H9 (cell line): ENCODE measurements at regions not wholly inside any gene's neighbourhood (a gene's known extent, or its start where the extent isn't known, plus 50 kb on each side); places are given as distances from the start of the nearest gene placed in this dataset.

Experiments used
- DNase-seq: peaks from one replicate; pipeline ENCODE4 v3.0.0-alpha.2; 2017
- H2AFZ ChIP-seq: one replicate; pipeline ENCODE4 v1.6.1; 2013; ENCODE audit warnings: mild to moderate bottlenecking, low read length, control low read depth, moderate library complexity
- H2AK5ac ChIP-seq: 2 replicates; pipeline ENCODE4 v1.6.1; 2013; ENCODE audit warnings: low read length, control low read depth, mixed read lengths; ENCODE audit not compliant: insufficient read length
- H2BK120ac ChIP-seq: one replicate; pipeline ENCODE4 v1.6.1; 2013; ENCODE audit warnings: low read depth, mild to moderate bottlenecking, low read length, control low read depth, inconsistent platforms; ENCODE audit not compliant: poor library complexity, severe bottlenecking
- H2BK12ac ChIP-seq: 2 replicates; pipeline ENCODE4 v1.6.1; 2013; ENCODE audit warnings: low read length, control low read depth, mixed read lengths, low read depth; ENCODE audit not compliant: insufficient read length
- H2BK15ac ChIP-seq: 2 replicates; pipeline ENCODE4 v1.6.1; 2013; ENCODE audit warnings: low read depth, low read length, control low read depth
- H2BK20ac ChIP-seq: one replicate; pipeline ENCODE4 v1.6.1; 2013; ENCODE audit warnings: low read depth, mild to moderate bottlenecking, low read length, control low read depth, inconsistent platforms; ENCODE audit not compliant: poor library complexity, severe bottlenecking
- H2BK5ac ChIP-seq: 2 replicates; pipeline ENCODE4 v1.6.1; 2013; ENCODE audit warnings: low read length, control low read depth, mixed read lengths; ENCODE audit not compliant: insufficient read length
- H3K14ac ChIP-seq: 2 replicates; pipeline ENCODE4 v1.6.1; 2013; ENCODE audit warnings: low read length, control low read depth; ENCODE audit not compliant: insufficient read depth
- H3K18ac ChIP-seq: 2 replicates; pipeline ENCODE4 v1.6.1; 2013; ENCODE audit warnings: low read depth, mild to moderate bottlenecking, mixed read lengths, low read length, control low read depth; ENCODE audit not compliant: insufficient read length
- H3K23ac ChIP-seq: 2 replicates; pipeline ENCODE4 v1.6.1; 2013; ENCODE audit warnings: low read length, control low read depth, mixed read lengths, low read depth; ENCODE audit not compliant: insufficient read length
- H3K23me2 ChIP-seq: 2 replicates; pipeline ENCODE4 v1.6.1; 2013; ENCODE audit warnings: low read depth, mild to moderate bottlenecking, mixed read lengths, low read length, control low read depth; ENCODE audit not compliant: insufficient read length, poor library complexity, severe bottlenecking
- H3K27ac ChIP-seq: 2 replicates; pipeline ENCODE4 v1.5.1; 2013; ENCODE audit warnings: low read length, control low read depth, mixed read lengths, low read depth; ENCODE audit not compliant: insufficient read length
- H3K27me3 ChIP-seq: 2 replicates; pipeline ENCODE4 v1.6.1; 2013; ENCODE audit warnings: low read length, control low read depth, inconsistent platforms; ENCODE audit not compliant: insufficient read depth
- H3K4ac ChIP-seq: 2 replicates; pipeline ENCODE4 v1.6.1; 2013; ENCODE audit warnings: low read depth, mild to moderate bottlenecking, control low read depth, inconsistent platforms, low read length, moderate library complexity
- H3K4me1 ChIP-seq: 2 replicates; pipeline ENCODE4 v1.6.1; 2013; ENCODE audit warnings: low read length, control low read depth, inconsistent platforms; ENCODE audit not compliant: insufficient read depth
- H3K4me2 ChIP-seq: 2 replicates; pipeline ENCODE4 v1.6.1; 2013; ENCODE audit warnings: low read length, control low read depth, mixed read lengths; ENCODE audit not compliant: insufficient read length, insufficient read depth
- H3K56ac ChIP-seq: 2 replicates; pipeline ENCODE4 v1.6.1; 2013; ENCODE audit warnings: low read depth, mild to moderate bottlenecking, mixed read lengths, low read length, control low read depth; ENCODE audit not compliant: insufficient read length
- H3K79me1 ChIP-seq: 2 replicates; pipeline ENCODE4 v1.6.1; 2013; ENCODE audit warnings: low read depth, mild to moderate bottlenecking, moderate library complexity, low read length, control low read depth, inconsistent platforms; ENCODE audit not compliant: insufficient read depth, poor library complexity, severe bottlenecking
- H3K79me2 ChIP-seq: 2 replicates; pipeline ENCODE4 v1.6.1; 2013; ENCODE audit warnings: low read length, control low read depth, inconsistent platforms; ENCODE audit not compliant: insufficient read depth
- H3K9ac ChIP-seq: 2 replicates; pipeline ENCODE4 v1.6.1; 2013; ENCODE audit warnings: low read length, control low read depth, mixed read lengths; ENCODE audit not compliant: insufficient read length; ENCODE audit errors: extremely low read depth
- H3K9me3 ChIP-seq: one replicate; pipeline ENCODE4 v1.6.1; 2013; ENCODE audit warnings: low read depth, low read length, inconsistent platforms; ENCODE audit not compliant: control insufficient read depth
- H3T11ph ChIP-seq: one replicate; pipeline ENCODE4 v1.6.1; 2013; ENCODE audit warnings: mild to moderate bottlenecking, low read length, control low read depth, inconsistent platforms
- H4K20me1 ChIP-seq: one replicate; pipeline ENCODE4 v1.6.1; 2013; ENCODE audit not compliant: control insufficient read depth, insufficient read length, insufficient read depth
- H4K5ac ChIP-seq: 2 replicates; pipeline ENCODE4 v1.6.1; 2013; ENCODE audit warnings: low read depth, mild to moderate bottlenecking, mixed read lengths, low read length, control low read depth; ENCODE audit not compliant: insufficient read length
- H4K8ac ChIP-seq: replicated peaks from 2 replicates; pipeline ENCODE4 v1.6.1; 2013; ENCODE audit warnings: low read length, control low read depth, mixed read lengths, low read depth; ENCODE audit not compliant: insufficient read length
- H4K91ac ChIP-seq: 2 replicates; pipeline ENCODE4 v1.6.1; 2013; ENCODE audit warnings: low read depth, mild to moderate bottlenecking, moderate library complexity, mixed read lengths, low read length, control low read depth; ENCODE audit not compliant: insufficient read length
- H3K27ac Mint-ChIP-seq, 3 experiments: 2 replicates in 2 of 3; 3 replicates in 1 of 3; pipeline ENCODE4 v1.8.0; 2020 to 2021; ENCODE audit warnings: mixed read lengths in 3 of 3, mild to moderate bottlenecking in 1 of 3, moderate library complexity in 1 of 3
- H3K27me3 Mint-ChIP-seq: 2 replicates; pipeline ENCODE4 v1.8.0; 2021; ENCODE audit warnings: low read depth, mild to moderate bottlenecking, moderate library complexity, mixed read lengths
- H3K36me3 Mint-ChIP-seq, 3 experiments: 2 replicates in 2 of 3; 3 replicates in 1 of 3; pipeline ENCODE4 v1.8.0; 2020 to 2021; ENCODE audit warnings: low read depth in 3 of 3, mixed read lengths in 3 of 3; ENCODE audit not compliant: insufficient read depth in 1 of 3
- H3K4me1 Mint-ChIP-seq, 2 experiments: 2 replicates each; pipeline ENCODE4 v1.8.0; 2020; ENCODE audit warnings: mixed read lengths in 2 of 2
- H3K4me3 Mint-ChIP-seq, 2 experiments: 2 replicates in 1 of 2; 3 replicates in 1 of 2; pipeline ENCODE4 v1.8.0; 2020 to 2021; ENCODE audit warnings: mild to moderate bottlenecking in 2 of 2, mixed read lengths in 2 of 2, moderate library complexity in 1 of 2
- H3K9me3 Mint-ChIP-seq, 2 experiments: 2 replicates in 1 of 2; 3 replicates in 1 of 2; pipeline ENCODE4 v1.8.0; 2020; ENCODE audit warnings: mild to moderate bottlenecking in 2 of 2, mixed read lengths in 2 of 2, moderate library complexity in 1 of 2
- WGBS: extraction: QIAGEN DNeasy Blood & Tissue Kit; methylation state at CpG from one replicate; pipeline ENCODE4 v1.1.7; 2013; ENCODE audit warnings: missing lambda C conversion rate, low lambda C conversion rate, mixed read lengths; ENCODE audit not compliant: insufficient read length; ENCODE audit errors: extremely low coverage; 5-methylcytosine and 5-hydroxymethylcytosine counted together
- TF ChIP-seq, protein P1 (sequence below): fragments of 200-600 bp; sonication (generic); conservative IDR thresholded peaks from 3 replicates; pipeline ENCODE4 v1.8.0; 2021; ENCODE audit warnings: antibody characterized with exemption, mild to moderate bottlenecking

- no CpG with 5 or more reads among the region's 1 CpG for WGBS
- no peaks in the 10 kb centered on the region for H3K79me1 ChIP-seq
- no peak for DNase-seq
- H3K18ac ChIP-seq, result no peak overlapping the region
- no peak overlapping the region for H2BK15ac ChIP-seq
- H2AK5ac ChIP-seq, result no peak overlapping the region
- no peak overlapping the region for H2AFZ ChIP-seq
- TF ChIP-seq, protein P1, sequence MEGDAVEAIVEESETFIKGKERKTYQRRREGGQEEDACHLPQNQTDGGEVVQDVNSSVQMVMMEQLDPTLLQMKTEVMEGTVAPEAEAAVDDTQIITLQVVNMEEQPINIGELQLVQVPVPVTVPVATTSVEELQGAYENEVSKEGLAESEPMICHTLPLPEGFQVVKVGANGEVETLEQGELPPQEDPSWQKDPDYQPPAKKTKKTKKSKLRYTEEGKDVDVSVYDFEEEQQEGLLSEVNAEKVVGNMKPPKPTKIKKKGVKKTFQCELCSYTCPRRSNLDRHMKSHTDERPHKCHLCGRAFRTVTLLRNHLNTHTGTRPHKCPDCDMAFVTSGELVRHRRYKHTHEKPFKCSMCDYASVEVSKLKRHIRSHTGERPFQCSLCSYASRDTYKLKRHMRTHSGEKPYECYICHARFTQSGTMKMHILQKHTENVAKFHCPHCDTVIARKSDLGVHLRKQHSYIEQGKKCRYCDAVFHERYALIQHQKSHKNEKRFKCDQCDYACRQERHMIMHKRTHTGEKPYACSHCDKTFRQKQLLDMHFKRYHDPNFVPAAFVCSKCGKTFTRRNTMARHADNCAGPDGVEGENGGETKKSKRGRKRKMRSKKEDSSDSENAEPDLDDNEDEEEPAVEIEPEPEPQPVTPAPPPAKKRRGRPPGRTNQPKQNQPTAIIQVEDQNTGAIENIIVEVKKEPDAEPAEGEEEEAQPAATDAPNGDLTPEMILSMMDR, result no peak
- Mint-ChIP-seq H3K9me3 (no peaks in the 10 kb centered on the region; a peak in 1 of 5 replicates), H3K36me3 (peaks cover 0 to 1% (median 0%) of the 10 kb centered on the region in 3 experiments; a peak in 2 of 7 replicates), H3K4me1 (peaks cover 3 to 6% of the 10 kb centered on the region in 2 experiments; a peak in 3 of 4 replicates), H3K4me3 (no peak overlapping the region), H3K27me3 (no peaks in the 10 kb centered on the region), H3K27ac (no peak overlapping the region)
- no peak overlapping the region for H3K23ac ChIP-seq
- H3K79me2 ChIP-seq, result no peaks in the 10 kb centered on the region
- H3T11ph ChIP-seq, result no peak overlapping the region
- H3K56ac ChIP-seq, result no peak overlapping the region
- no peaks in the 10 kb centered on the region for H3K4me1 ChIP-seq
- no peak overlapping the region for H3K14ac ChIP-seq
- H4K91ac ChIP-seq, result no peak overlapping the region
- no peak overlapping the region for H2BK12ac ChIP-seq
- no peak overlapping the region for H3K4me2 ChIP-seq
- H4K20me1 ChIP-seq, result no peaks in the 10 kb centered on the region
- no peak overlapping the region for H2BK20ac ChIP-seq
- no peak overlapping the region for H4K5ac ChIP-seq
- H3K4ac ChIP-seq, result no peak overlapping the region
- no peak overlapping the region for H3K27ac ChIP-seq
- H2BK5ac ChIP-seq, result no peak overlapping the region
- no peak overlapping the region for H2BK120ac ChIP-seq
- H3K9me3 ChIP-seq, result no peaks in the 10 kb centered on the region
- no peak overlapping the region for H4K8ac ChIP-seq
- no peak overlapping the region for H3K9ac ChIP-seq
- no peaks in the 10 kb centered on the region for H3K23me2 ChIP-seq
- H3K27me3 ChIP-seq, result no peaks in the 10 kb centered on the region
These were observed 61.0 kb upstream of the BTG1 start for GRCh38 chr12:92206596-92206995.
